Endodermal cell (in vitro differentiated cells): ENCODE measurements at regions not wholly inside any gene's neighbourhood (a gene's known extent, or its start where the extent isn't known, plus 50 kb on each side); places are given as distances from the start of the nearest gene placed in this dataset.

ENCODE experiments used
- DNase-seq: peaks from one replicate; pipeline ENCODE4 v3.0.0-alpha.2; 2017
- H3K27ac ChIP-seq: 2 replicates; pipeline ENCODE4 v1.5.1; 2013; ENCODE audit warnings: mild to moderate bottlenecking, low read depth, low read length, moderate library complexity
- H3K27me3 ChIP-seq: 2 replicates; pipeline ENCODE4 v1.6.1; 2013; ENCODE audit warnings: mild to moderate bottlenecking, low read length, moderate library complexity; ENCODE audit not compliant: insufficient read depth, control insufficient read depth, poor library complexity, severe bottlenecking
- H3K36me3 ChIP-seq: 2 replicates; pipeline ENCODE4 v1.7.0; 2013; ENCODE audit warnings: mild to moderate bottlenecking, low read length, moderate library complexity; ENCODE audit not compliant: control insufficient read depth, insufficient read depth
- H3K4me1 ChIP-seq: one replicate; pipeline ENCODE4 v1.7.0; 2013; ENCODE audit warnings: low read length; ENCODE audit not compliant: control insufficient read depth, insufficient read depth
- H3K4me3 ChIP-seq: 2 replicates; pipeline ENCODE4 v1.5.1; 2013; ENCODE audit warnings: mild to moderate bottlenecking, low read length, moderate library complexity
- H3K9ac ChIP-seq: 2 replicates; pipeline ENCODE4 v1.6.1; 2013; ENCODE audit warnings: mild to moderate bottlenecking, low read length, moderate library complexity; ENCODE audit not compliant: poor library complexity, severe bottlenecking; ENCODE audit errors: extremely low read depth
- H3K9me3 ChIP-seq: 2 replicates; pipeline ENCODE4 v1.6.1; 2013; ENCODE audit warnings: mild to moderate bottlenecking, low read length, moderate library complexity; ENCODE audit not compliant: control insufficient read depth
- H3K27ac Mint-ChIP-seq: 2 replicates; pipeline ENCODE4 v1.8.0; 2020; ENCODE audit warnings: mixed read lengths
- H3K27me3 Mint-ChIP-seq: 2 replicates; pipeline ENCODE4 v1.8.0; 2021; ENCODE audit warnings: mild to moderate bottlenecking, mixed read lengths; ENCODE audit not compliant: insufficient read depth
- H3K36me3 Mint-ChIP-seq: 2 replicates; pipeline ENCODE4 v1.8.0; 2020; ENCODE audit warnings: low read depth, mixed read lengths
- H3K4me1 Mint-ChIP-seq: 2 replicates; pipeline ENCODE4 v1.8.0; 2020; ENCODE audit warnings: mixed read lengths
- H3K4me3 Mint-ChIP-seq: 2 replicates; pipeline ENCODE4 v1.8.0; 2020; ENCODE audit warnings: mild to moderate bottlenecking, moderate library complexity, mixed read lengths
- H3K9me3 Mint-ChIP-seq: 2 replicates; pipeline ENCODE4 v1.8.0; 2020; ENCODE audit warnings: mild to moderate bottlenecking, mixed read lengths
- CTCF ChIP-seq: fragments of 200-600 bp; sonication (generic); conservative IDR thresholded peaks from 2 replicates; pipeline ENCODE4 v1.5.0; 2021; ENCODE audit warnings: antibody characterized with exemption, mild to moderate bottlenecking
- WGBS, 2 experiments: methylation state at CpG; one replicate each; pipeline versions ENCODE4 v1.1.5 to v1.1.7; 2013; ENCODE audit warnings: missing lambda C conversion rate in 2 of 2, mixed read lengths in 1 of 2; ENCODE audit not compliant: insufficient coverage in 1 of 2, insufficient read length in 1 of 2; 5-methylcytosine and 5-hydroxymethylcytosine counted together

- no peaks in the 10 kb centered on the region for H3K27me3 ChIP-seq
- no peak overlapping the region for H3K4me3 ChIP-seq
- peak overlapping the region; percentile 66 for H3K27ac ChIP-seq
- no peak for DNase-seq
- H3K9ac ChIP-seq, result no peak overlapping the region
- no peak for TF ChIP-seq CTCF
- no peaks in the 10 kb centered on the region for H3K9me3 Mint-ChIP-seq
- no peaks in the 10 kb centered on the region for H3K36me3 ChIP-seq
- H3K9me3 ChIP-seq, result no peaks in the 10 kb centered on the region
- no peak overlapping the region for H3K27ac Mint-ChIP-seq
- no peak overlapping the region for H3K4me3 Mint-ChIP-seq
- H3K27me3 Mint-ChIP-seq, result peaks cover 3% of the 10 kb centered on the region
- no peaks in the 10 kb centered on the region for H3K4me1 ChIP-seq
- H3K4me1 Mint-ChIP-seq, result peaks cover 6% of the 10 kb centered on the region
- no peaks in the 10 kb centered on the region for H3K36me3 Mint-ChIP-seq
- 76 to 82% methylated on average over 2 to 6 of the region's 6 CpGs for WGBS, 2 experiments
Measured at GRCh38 chr7:121755818-121756552, 117.0 kb upstream of the PTPRZ1 start.

GRCh38 chr7:121755286-121755685 lies 117.7 kb upstream of the PTPRZ1 start:
- TF ChIP-seq CTCF, result no peak
- H3K4me1 Mint-ChIP-seq, result peaks cover 10% of the 10 kb centered on the region
- peaks cover 3% of the 10 kb centered on the region for H3K27me3 Mint-ChIP-seq
- Histone ChIP-seq H3K36me3 (no peaks in the 10 kb centered on the region), H3K9me3 (no peaks in the 10 kb centered on the region), H3K27ac (peak overlapping the region; percentile 66), H3K27me3 (no peaks in the 10 kb centered on the region), H3K4me3 (no peak overlapping the region), H3K9ac (no peak overlapping the region), H3K4me1 (no peaks in the 10 kb centered on the region)
- H3K36me3 Mint-ChIP-seq, result no peaks in the 10 kb centered on the region
- DNase-seq, result no peak
- no peak overlapping the region for H3K27ac Mint-ChIP-seq
- WGBS, 2 experiments, result 97 to 100% methylated on average over 1 of the region's 2 CpGs
- no peaks in the 10 kb centered on the region for H3K9me3 Mint-ChIP-seq
- H3K4me3 Mint-ChIP-seq, result no peak overlapping the region

- Mint-ChIP-seq H3K4me3 (no peak overlapping the region), H3K9me3 (no peaks in the 10 kb centered on the region), H3K27me3 (peaks cover 3% of the 10 kb centered on the region), H3K27ac (no peak overlapping the region), H3K4me1 (peaks cover 17% of the 10 kb centered on the region), H3K36me3 (no peaks in the 10 kb centered on the region)
- TF ChIP-seq CTCF, result no peak
- Histone ChIP-seq H3K4me1 (no peaks in the 10 kb centered on the region), H3K9me3 (no peaks in the 10 kb centered on the region), H3K9ac (no peak overlapping the region), H3K36me3 (no peaks in the 10 kb centered on the region), H3K4me3 (no peak overlapping the region), H3K27me3 (no peaks in the 10 kb centered on the region), H3K27ac (no peak overlapping the region)
- no peak for DNase-seq
- WGBS, 2 experiments, result 92 to 100% methylated on average over 2 of the region's 2 CpGs
Measured at GRCh38 chr7:121753944-121754343, 119.0 kb upstream of the PTPRZ1 start.
